ENCODE measurements at regions not wholly inside any gene's neighbourhood (a gene's known extent, or its start where the extent isn't known, plus 50 kb on each side); places are given as distances from the start of the nearest gene placed in this dataset.

- TF ChIP-seq CTCF (IDR thresholded peaks at IDR 0.05; ENCODE audit: low read depth, low read length), result no peak
- no peak overlapping the region for H3K4me3 ChIP-seq (ENCODE audit: low read depth, low read length)
These were observed 126.9 kb upstream of the ITGA4 start for GRCh38 chr2:181330286-181330685.

GRCh38 chr2:181332044-181332605, 125.1 kb upstream of the ITGA4 start:
- no peak for TF ChIP-seq CTCF (IDR thresholded peaks at IDR 0.05; ENCODE audit: low read depth, low read length)
- H3K4me3 ChIP-seq (ENCODE audit: low read depth, low read length), result no peak overlapping the region

DNA sequence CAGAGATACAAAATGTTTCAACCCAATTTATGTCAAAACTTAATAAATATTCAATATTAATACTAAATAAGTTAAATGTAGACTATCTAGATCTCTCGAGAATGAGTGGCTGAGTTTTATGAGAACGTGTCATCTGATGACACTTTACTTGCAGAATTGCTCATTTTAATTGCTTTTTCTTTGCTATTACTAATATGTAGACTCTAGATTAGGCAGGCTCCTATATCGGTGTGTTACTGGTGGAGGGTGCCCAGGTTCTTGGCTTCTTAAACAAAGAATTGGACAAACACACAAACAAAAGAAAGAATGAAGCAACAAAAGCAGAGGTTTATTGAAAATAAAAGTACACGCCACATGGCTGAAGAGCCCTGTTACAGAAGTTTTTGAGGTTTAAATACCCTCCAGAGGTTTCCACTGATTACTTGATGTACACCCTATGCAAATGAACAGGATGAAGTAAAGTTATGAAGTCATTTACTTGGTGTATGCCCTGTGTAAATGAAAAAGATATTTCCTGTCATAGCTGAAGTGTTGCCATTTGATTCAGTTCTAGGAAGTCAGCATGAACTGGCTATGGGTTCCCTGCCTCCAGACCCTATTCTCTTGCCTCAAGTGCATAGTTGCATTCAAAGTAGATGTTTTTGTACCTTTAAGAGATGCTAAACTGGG, 122.9 kb upstream of the ITGA4 start:
- no peak for TF ChIP-seq CTCF (IDR thresholded peaks at IDR 0.05; ENCODE audit: low read depth, low read length)
- no peak overlapping the region for H3K4me3 ChIP-seq (ENCODE audit: low read depth, low read length)

DNA sequence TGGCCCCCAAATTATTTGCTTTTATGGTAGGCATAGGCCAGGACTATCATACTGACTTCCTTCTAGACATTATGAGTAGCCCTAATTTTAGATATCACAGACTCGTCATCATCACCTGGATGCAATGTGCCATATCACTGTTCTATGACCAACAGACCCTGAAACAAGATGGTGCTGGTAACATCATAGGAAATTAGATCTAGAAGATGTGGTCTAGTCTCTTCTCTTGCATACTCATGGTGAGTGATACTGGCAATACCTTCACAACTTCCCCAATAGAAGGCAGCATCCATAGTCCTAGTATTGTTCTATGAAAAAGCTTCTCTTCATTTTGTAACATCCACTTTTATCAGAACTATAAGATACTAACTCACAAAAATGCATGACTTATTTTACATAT, 116.3 kb upstream of the ITGA4 start:
- no peak for TF ChIP-seq CTCF (IDR thresholded peaks at IDR 0.05; ENCODE audit: low read depth, low read length)
- no peak overlapping the region for H3K4me3 ChIP-seq (ENCODE audit: low read depth, low read length)

DNA sequence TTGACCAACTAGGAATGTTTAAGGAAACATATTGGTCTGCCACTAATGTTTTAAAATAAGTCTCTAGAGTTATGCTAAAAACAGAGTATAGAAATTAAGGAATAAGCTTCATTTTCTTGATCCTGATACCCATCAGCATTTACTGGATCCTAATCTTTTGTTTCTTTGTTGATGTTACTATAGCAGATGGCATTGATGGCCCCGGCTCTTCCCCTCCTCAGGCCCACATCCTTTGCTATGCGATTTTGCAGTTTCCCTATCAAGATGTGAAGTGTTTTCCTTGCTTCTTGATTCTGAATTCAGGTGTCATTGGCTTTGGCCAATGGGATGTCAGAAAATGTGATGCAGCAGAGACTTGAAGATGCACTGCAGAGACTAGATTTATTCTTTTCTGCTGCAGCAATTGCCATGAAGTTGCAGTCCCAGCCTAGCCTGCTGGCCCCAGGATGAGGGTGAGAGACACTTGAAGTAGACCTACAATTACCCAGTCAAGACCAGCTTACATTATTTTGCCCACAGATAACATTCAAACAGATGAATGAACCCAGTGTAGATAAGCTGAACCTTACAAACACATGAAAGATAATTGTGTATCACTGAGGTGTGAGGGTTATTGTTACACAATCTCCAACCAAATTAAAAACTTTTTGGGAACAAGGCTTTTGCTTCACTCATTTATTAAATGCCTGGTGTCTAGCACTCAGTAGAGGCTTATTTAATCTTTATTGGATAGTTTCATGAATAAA, 115.2 kb upstream of the ITGA4 start:
- no peak for TF ChIP-seq CTCF (IDR thresholded peaks at IDR 0.05; ENCODE audit: low read depth, low read length)
- H3K4me3 ChIP-seq (ENCODE audit: low read depth, low read length), result no peak overlapping the region

DNA sequence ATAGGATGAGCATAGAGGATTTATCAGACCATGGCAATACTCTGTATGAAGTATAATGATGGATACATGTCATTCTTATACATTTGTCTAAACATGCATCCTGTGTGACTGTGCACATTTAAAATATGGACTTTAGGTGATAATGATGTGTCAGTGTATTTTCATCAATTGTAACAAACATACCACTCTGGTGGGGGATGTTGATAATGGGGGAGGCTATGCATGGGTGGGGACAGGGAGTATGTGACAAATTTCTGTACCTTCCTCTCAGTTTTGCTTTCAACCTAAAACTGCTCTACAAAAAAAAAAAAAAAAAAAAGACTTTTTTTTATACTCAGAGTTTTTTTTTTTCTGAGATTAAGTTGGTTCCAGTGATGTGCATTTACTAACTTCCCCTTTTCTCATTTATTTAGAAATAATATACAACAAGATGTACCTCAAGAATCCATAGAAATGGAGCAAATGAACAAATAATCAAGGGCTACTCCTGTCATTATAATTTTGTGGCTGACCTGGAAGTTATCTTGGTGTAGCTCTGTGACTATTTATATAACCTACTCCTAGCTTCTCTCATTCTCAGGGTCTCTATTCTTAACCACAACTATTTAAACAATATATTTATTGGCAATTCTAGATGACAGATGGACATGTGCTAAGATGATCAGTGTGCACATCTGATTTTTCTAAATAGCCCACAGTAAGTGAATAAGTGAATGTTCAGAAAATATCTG, 108.9 kb upstream of the ITGA4 start:
- H3K4me3 ChIP-seq (ENCODE audit: low read depth, low read length), result no peak overlapping the region
- TF ChIP-seq CTCF (IDR thresholded peaks at IDR 0.05; ENCODE audit: low read depth, low read length), result no peak

All from WI38 (cell line).